ENCODE measurements at regions not wholly inside any gene's neighbourhood (a gene's known extent, or its start where the extent isn't known, plus 50 kb on each side); places are given as distances from the start of the nearest gene placed in this dataset.
"Not testable (repeated sequence)": the region's sequence is repeated elsewhere in the genome, so short reads cannot be mapped to it uniquely, and the experiment has no call there.

DNA sequence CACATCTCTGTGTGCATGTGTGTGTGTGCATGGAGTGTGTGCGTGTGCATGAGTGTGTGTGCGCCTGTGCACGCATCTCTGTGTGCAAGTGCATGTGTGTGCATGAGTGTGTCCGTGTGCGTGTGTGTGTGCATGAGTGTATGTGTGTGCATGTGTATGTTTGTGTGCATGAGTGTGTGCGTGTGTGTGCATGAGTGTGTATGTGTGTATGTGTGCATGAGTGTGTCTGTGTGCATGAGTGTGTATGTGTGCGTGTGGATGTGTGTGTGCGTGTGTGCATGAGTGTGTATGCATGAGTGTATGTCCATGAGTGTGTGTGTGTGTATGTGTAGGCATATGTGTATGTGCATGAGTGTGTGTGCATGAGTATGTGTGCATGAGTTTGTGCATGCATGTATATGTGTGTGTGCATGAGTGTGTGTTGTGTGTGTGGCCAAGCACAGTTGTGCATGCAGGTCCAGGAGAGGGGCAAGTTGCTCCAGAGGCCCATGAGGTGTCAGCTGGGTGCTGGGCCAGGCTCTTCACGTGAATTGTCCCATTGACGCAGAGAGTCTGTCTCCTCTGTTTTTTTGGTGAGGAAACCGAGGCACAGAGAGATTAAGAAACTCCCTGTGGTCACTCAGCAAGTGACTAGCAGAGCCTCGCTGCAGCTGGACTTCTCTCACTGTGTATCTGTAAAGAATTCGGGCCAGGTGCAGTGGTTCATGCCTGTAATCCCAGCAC is 75.5 kb downstream of the ASB1 start:
- no peak for DNase-seq

DNA sequence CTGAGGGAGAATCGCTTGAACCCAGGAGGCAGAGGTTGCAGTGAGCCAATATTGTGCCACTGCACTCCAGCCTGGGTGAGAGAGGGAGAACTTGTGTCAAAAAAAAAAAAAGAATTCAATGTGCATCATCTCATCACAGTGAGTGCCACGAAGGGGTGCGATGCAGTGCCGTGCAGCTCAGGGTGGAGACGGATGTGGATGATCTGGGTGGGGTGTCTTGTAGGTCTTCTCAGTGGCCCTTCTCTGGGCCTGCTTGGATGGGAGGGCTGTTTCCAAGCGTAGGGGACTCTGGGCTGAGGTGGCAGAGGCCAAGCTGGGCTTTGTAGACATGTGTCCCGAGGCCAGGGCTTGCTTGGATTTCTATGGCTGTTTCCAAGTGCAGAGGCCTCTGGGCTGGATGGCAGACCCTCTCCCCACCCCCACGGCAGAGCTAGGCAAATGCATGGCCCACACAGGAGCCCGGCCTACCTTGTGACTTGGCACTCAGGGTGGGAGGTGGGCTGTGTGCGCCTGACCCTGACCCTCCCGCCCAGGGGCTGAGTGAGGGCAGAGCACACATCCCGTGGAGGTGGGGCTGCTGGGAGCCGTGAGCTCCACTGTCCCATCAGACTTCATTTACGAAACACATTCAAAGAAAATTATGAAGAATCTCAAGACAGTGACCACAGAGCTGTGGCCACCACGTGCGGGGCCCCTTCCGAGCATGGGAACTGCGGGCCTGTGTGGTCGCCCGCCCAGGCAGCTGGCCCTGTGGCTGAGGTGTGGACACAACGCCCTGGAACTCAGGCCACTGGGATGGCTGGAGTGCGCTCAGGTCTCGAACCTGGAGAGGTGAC is 76.4 kb downstream of the ASB1 start:
- no peak for DNase-seq

DNA sequence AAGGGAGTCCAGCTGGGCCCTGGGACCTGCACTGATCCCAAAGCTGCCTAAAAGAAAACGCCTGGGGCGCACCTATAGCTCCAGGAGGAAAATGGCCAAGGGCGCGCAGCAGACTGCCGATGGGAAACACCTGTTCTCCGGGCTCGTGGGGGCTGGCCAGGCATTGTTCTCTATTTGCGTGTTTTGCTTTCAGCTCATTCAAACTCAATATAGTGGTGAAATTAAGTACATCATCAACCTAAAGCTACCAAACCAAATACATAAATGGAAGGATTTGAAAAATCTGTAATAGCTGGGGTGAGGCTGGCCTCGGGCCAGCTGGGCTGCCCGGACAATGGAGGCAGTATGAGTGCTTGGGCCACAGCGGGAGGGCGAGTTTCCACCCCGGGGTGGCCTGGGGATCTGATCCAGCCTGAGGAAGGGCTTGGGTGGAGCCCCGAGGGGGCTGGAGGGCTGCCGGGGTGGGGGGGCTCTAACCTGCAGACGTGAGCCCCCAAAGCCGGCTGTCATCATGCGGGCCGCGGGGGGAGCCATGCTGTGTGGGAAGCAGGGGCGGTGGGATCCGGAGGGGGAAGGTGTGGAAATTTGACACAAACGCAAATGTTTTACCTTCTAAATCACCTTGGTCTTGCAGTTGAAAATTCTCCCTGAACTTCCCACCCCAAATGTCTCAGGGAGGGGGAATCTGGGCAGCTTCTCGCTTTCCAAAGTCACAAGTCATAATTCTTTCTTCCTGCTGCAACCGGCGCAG is 77.6 kb downstream of the ASB1 start:
- no peak for DNase-seq

DNA sequence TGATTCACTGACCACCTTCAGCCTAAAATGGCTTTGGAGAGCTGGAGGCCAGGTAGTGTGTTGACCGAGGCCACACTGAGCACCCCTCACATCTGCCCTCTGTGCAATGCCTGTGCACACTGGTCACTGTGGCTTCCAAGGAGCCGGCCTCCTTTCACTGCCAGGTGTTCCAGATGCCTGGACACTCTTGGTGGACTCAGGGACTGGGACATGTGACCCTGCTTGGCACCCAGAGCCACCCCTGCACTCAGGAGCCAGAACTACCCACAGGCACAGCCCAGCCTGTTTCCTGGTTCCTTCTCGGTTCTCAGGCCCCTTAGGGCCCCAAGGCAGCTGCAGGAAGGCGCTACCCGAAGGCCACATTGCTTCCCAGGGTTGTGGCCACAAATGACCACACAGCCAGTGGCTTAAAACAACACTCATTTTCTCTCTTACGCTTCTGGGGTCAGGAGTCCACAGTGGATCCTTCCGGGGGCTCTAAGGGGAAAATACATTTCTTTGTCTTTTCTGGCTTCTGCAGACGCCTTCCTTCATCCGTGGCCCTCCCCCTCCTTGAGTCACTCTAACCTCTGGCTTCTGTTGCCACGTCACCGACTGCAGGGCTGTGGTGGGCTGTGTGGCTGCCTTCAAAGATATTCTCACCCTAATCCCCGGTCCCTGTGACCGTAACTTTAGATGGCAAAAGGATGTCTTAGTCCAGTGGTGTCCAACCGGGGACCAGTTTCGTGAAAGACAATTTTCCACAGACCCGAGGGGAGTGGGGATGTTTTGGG is 78.6 kb downstream of the ASB1 start:
- no peak for DNase-seq

DNA sequence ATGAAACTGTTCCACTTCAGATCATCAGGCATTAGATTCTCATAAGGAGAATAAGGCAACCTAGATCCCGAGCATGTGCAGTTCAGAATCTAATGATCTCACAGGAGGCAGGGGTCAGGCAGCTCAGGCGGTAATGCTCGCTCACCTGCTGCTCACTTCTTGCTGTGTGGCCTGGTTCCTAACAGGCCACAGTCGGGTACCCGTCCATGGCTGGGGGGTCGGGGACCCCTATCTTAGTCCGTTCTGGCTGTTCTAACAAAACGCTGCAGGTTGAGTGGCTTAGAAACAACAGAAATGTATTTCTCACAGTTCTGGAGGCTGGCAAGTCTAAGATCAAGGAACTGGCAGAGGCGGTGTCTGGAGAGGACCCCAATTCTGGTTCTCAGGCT is 79.2 kb downstream of the ASB1 start:
- DNase-seq: no peak

DNA sequence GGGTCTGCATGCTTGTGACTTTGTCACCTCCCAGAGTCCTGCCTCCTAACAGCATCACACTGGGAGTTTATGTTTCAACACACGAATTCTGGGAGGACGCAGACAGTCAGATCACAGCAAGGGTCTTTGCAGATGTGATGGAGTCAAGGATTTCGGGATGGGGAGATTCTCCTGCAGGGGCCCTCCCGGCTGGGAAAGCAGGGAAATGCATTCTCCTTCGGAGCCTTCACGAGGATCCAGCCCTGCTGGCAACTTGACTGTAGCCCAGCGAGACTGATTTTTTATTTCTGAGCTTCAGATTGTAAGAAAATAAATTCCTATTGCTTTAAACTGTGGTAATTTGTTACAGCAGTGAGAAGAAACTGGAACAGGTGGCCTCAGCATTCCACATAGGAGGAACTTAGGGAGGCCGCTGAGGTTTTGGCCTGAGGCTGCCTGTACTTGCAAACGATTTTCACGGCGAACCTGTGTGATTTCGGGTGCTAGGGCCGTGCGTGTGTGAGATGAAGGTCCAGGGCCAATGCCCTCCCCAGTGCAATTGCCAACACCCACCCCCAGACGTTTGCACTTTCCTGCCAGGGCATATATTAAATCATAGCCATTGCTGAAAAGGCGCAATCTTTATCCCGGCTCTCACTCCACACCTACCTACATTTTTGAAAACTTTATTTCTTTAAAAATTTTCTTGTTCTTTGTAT is 79.8 kb downstream of the ASB1 start:
- DNase-seq: no peak

DNA sequence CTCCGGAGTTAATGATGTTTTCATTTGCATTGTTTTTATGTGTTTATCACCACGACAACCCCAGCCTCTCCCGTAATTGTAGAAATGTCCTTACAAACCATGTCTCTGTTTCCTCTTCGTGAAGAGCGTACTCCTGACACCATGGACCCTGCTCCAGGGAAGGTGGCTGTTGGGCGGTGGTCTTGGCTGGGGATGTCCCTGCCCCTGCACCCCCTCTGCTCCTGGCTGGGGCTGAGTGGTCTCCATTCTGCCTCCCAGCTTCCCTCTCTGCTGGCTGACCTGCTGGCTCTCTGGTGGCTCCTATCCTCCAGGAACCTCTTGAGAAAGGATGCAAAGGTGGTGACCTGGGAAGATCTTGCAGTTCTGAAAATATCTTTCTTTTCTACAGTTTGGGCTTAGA is 81.1 kb downstream of the ASB1 start:
- no peak for DNase-seq

DNA sequence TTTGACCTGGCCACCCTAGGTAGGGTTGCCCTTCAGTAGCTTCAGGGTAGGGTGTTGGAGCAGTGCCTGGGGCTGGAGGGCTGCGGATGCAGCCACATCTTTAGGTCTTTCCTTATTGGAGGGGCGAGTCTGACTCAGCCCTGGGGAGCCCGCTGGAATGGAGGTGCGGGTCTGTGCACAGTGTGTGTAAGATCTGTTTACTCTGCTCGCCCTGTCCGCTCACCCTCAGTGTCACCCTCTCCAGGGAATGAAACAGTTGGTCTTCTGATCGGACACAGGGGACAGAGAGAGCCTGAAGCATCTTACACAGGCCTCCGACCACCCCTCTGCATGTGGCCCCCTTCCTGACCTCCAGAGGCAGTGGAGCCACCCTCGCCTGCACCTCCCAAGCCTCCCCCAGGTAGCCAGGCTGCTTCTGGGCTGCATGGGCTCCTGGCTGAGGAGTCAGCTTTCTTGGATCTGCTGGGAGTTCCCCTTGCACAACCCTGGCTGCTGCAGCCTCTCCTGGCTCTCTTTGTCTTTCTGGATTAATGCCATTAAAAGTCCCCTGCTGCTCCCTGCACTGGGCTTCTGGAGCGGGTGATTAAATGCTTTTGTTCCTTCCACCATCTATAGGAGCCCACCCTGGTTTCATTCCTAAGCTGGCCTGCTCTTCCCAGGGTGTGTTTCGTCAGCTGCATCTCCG is 82.6 kb downstream of the ASB1 start:
- peak; percentile 6 for DNase-seq

DNA sequence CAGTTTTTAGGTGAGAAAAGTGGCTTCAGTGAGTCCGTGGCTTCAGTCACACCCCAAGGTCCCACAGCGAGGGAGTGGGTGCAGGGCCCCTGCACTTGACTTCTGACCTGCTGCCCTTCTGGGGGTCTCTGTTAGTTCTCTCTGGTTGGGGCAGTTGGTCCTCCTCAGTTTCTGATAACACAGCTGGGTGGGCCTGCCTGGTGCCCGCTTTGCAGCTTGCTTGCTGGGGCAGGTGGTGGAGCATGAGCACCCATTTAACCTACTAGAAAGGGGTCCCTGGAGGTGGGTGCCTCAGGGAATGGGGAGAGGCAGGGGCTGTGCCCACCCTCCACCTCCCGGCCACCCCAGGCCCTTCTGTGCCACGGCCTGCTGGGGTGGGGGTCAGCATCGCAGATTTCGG is 83.2 kb downstream of the ASB1 start:
- no peak for DNase-seq

DNA sequence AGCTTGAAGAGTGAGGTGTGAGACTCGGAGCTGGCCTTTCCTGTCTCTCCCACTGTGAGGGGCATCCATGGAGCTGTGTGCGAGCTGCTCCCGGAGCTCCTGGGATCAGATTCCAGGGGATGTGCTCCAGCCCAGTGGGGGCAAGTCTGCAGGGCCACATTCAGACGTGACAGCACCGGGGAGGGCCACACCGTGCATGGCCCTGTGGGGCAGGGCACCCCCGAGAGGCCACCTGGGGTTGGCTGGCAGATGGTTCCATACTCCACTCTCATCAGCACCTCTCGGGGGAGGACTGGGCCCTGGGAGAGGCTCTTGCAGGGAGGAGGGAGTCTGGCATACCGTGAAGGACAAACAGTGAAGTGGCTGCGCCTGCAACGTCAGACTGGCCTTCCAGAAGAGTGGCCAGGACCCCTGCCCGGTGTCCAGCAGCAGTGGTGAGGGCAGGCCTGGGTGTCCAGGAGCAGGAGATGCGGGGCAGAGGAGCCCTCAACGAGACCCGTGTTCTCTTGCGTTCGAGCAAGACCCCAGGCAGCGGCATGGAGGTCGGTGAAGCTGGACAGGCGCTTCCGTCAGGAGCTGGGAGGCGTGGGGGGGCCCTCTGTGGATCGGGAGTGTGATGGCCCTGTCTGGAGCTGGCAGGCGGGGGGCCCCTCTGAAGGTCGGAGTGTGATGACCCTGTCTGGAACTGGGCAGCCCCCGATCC is 84.3 kb downstream of the ASB1 start:
- DNase-seq: peak; percentile 18

DNA sequence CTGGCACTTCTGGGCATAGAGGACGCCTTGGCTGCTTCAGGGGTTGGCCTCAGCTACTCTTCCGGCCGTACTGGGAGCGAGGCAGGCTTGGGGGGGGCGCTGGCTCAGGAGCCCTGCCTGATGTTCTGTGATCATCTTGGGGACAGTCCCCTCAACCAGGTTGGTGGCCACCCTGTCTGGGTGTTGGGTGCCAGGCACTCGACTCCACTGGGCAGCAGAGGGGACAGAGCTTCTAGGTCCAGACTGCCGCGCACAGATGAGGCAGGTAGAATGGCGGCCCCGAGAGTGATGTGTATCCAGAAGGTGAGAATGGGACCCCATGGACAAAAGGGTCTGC is 84.9 kb downstream of the ASB1 start:
- DNase-seq: no peak

DNA sequence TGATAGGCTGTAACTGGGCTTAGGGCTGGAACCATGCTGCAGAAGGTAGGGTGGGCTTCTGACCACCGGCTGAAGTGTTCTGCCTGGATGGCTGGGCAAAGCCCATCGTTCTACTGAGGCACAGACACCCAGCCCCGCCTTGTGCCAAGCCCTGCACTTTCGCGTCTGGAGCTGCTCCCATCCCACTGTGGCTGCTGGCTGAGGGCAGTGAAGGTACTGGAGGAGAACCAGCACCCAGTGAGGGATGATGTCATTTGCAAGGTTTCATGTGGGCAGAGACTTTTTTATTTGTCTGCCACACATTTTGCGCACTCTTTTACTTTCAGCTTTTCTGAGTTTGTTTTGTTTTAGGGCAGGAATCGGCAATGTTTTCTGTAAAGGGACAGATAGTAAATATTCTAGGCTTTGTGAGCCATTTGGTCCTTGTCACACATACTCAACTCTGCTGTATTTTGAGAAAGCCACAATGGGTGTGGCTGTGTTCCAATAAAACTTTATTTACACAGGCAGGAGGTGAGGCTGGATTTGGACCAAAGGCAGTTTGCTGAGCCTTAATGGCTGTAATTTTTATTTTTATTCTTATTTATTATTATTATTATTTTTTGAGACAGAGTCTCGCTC is 85.6 kb downstream of the ASB1 start:
- no peak for DNase-seq

DNA sequence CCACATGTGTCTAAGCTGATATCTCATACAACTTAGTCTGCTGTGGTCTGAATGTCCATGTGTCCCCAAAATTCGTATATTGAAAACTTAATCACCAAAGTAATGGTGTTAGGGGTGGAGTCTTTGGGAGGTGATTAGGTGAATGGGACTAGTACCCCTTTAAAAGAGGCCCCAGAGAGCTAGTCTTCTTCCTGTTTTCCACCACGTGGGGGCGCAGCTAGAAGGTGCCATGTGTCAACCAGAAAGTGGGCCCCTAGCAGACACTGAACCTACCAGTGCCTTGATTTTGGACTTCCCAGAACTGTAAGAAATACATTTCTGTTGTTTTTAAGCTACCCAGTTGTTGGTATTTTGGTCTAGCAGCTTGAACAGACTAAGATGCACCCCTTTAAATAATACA is 86.6 kb downstream of the ASB1 start:
- DNase-seq: no peak

DNA sequence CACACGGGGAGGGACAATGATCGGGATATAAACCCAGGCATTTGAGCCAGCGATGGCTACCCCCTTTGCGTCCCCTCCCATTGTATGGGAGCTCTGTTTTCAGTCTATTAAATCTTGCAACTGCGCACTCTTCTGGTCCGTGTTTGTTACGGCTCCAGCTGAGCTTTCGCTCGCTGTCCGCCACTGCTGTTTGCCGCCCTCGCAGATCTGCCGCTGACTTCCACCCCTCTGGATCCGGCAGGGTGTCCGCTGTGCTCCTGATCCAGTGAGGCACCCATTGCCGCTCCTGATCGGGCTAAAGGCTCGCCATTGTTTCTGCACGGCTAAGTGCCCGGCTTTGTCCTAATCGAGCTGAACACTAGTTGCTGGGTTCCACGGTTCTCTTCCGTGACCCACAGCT is 87.3 kb downstream of the ASB1 start:
- not testable (repeated sequence) for DNase-seq

DNA sequence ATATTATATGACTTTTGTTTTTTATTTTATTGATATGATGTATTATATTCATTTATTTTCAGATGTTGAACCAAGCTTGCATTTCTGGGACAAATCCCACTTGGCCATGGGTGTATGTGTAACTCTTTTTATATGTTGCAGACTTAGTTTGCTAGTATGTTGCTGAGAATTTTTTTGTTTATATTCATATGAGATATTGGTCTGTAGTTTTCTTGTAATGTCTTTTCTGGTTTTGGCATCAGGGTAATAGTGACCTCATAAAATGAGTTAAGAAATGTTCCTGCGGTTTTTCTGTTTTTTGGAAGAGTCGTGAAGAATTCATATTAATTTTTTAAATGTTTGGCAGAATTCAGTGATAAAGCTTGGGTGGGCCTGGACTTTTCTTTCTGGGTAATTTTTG is 88.7 kb downstream of the ASB1 start:
- no peak for DNase-seq

DNA sequence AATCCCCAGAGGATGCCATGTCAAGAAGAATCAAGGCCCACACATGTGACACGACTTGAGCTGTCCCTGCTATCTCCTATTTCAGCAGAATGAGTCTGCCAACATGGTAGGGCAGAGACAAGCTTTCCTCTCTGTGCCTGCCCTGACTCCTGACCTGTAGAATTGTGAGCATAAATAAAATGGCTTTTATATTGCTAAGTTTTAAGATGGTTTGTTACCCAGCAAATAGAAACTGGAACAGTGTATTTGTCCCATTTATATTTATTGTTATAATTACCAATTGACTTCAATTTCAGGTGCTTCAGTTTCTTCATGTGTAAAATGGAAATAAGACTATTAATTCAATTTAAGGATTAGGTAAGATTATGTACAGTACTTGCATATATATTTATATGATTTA is 90.5 kb downstream of the ASB1 start:
- DNase-seq: no peak

DNA sequence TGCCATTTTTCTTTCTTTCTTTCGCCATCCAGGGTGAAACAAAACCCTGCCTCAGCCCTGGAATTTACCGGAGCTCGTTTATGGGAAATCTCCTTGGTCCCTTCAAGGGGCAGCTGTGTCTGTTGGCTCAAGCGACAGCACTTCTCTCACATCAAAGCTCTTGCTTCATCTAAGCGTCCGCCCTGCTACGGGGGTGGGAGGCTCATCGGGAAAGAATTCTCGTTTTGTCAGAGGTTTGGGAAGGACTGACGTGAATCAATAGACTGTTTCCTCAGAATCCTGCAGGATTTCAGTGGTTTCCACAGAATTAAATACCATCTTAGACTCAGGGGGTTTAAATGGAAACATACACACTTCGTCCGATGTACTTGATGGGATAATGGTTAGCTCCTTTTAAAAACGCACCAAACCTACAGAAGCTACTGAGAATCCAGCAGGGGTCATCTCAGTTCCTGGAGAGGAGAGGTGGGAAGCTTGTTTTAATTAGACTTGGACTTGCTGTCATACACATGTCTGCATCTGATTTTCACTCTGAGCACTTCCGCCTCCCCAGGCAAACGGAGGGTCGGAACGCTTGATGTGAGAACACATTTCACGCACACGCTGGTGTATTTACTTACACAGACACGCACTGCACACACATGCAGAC is 91.6 kb downstream of the ASB1 start:
- DNase-seq: no peak

DNA sequence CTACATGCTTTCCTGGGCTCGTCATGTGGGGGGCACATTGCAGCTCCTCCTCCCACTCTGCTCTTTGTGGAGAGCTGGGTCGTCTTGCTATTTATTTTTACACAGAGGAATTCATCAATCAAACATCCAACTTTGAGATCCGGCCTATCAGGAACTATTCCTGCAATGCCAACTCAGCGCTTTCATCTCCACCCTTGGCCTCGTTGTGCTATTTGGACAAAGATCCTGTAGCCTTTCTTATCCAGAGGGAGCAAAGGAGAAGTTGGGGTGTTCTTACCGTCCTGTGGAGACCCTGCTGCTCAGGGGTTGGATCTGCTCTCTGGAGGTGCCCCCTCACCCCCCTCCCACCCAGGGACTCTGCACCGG is 92.1 kb downstream of the ASB1 start:
- no peak for DNase-seq

DNA sequence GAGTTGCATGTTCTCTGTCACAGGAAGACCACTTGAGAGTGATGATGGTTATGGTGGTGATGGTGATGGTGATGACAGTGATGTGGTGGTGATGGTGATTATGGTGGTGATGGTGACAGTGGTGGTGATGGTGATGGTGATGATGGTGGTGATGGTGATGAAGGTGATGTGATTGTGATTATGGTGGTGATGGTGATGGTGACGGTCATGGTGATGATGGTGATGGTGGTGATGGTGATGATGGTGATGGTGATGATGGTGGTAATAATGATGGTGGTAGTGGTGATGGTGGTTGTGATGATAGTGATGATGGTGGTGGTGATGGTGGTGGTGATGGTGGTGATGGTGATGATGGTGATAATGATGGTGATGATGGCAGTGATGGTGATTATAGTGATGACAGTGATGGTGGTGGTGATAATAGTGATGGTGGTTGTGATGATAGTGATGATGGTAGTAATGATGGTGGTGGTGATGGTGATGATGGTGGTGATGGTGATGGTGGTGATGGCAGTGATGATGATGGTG is 93.7 kb downstream of the ASB1 start:
- no peak for DNase-seq

DNA sequence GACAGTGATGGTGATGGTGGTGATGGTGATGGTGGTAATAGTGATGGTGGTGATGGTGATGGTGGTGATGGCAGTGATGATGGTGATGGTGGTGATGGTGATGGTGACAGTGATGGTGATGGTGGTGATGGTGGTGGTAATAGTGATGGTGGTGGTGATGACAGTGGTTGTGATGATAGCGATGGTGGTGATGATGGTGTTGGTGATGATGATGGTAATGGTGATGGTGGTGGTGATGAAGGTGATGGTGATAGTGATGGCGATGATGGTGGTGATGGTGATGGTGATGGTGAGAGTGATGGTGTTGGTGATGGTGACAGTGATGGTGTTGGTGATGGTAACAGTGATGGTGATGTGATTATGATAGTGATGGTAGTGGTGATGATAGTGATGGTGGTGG is 94.3 kb downstream of the ASB1 start:
- DNase-seq: no peak
